MM.1S (cell line): ENCODE measurements at regions not wholly inside any gene's neighbourhood (a gene's known extent, or its start where the extent isn't known, plus 50 kb on each side); places are given as distances from the start of the nearest gene placed in this dataset.

Experiments
- CTCF ChIP-seq: fragments of 300-600 bp; sonication (generic); IDR thresholded peaks from 2 replicates; pipeline ENCODE4 v1.5.1; 2016; ENCODE audit warnings: antibody characterized with exemption, low read length, mixed read lengths
- EZH2 ChIP-seq: fragments of 300-600 bp; sonication (generic); optimal IDR thresholded peaks from 2 replicates; pipeline ENCODE3; 2017; ENCODE audit warnings: low read depth, mild to moderate bottlenecking, antibody characterized with exemption, low read length, mixed read lengths
- EZH2phosphoT487 ChIP-seq: fragments of 300-600 bp; sonication (generic); IDR thresholded peaks from 2 replicates; pipeline ENCODE4 v1.6.1; 2018; ENCODE audit warnings: antibody characterized with exemption, low read length

GRCh38 chr5:168147106-168147505 is 144.3 kb upstream of the WWC1 start:
- no peak for TF ChIP-seq EZH2phosphoT487
- no peak for TF ChIP-seq CTCF
- TF ChIP-seq EZH2: no peak
